SJSA1 (cell line): ENCODE measurements at regions not wholly inside any gene's neighbourhood (a gene's known extent, or its start where the extent isn't known, plus 50 kb on each side); places are given as distances from the start of the nearest gene placed in this dataset.

Experiments
- DNase-seq, 2 experiments: peaks; one replicate each; pipeline ENCODE4 v3.0.0-alpha.2; 2015 to 2020; ENCODE audit warnings: low spot score in 2 of 2, low read depth in 1 of 2
- H3K27ac ChIP-seq: fragments of 250-450 bp; sonication (Bioruptor Pico); 2 replicates; pipeline ENCODE4 v1.5.1; 2020; ENCODE audit warnings: mild to moderate bottlenecking, moderate library complexity
- H3K27me3 ChIP-seq: fragments of 250-450 bp; sonication (Bioruptor Pico); replicated peaks from 2 replicates; pipeline ENCODE4 v1.5.1; 2020; ENCODE audit warnings: mild to moderate bottlenecking, moderate library complexity
- H3K36me3 ChIP-seq: fragments of 250-450 bp; sonication (Bioruptor Pico); 2 replicates; pipeline ENCODE4 v1.5.1; 2020; ENCODE audit warnings: mild to moderate bottlenecking
- H3K4me1 ChIP-seq: fragments of 250-450 bp; sonication (Bioruptor Pico); replicated peaks from 2 replicates; pipeline ENCODE4 v1.6.1; 2021; ENCODE audit warnings: mild to moderate bottlenecking
- H3K4me3 ChIP-seq: fragments of 250-450 bp; sonication (Bioruptor Pico); 2 replicates; pipeline ENCODE4 v1.5.1; 2020; ENCODE audit warnings: mild to moderate bottlenecking
- H3K9me3 ChIP-seq: fragments of 250-450 bp; sonication (Bioruptor Pico); replicated peaks from 2 replicates; pipeline ENCODE4 v1.5.1; 2020; ENCODE audit warnings: mild to moderate bottlenecking

- no peak for DNase-seq
- H3K27me3 ChIP-seq = no peaks in the 10 kb centered on the region
- H3K9me3 ChIP-seq = no peaks in the 10 kb centered on the region
- peaks cover 18% of the 10 kb centered on the region for H3K4me1 ChIP-seq
- no peak overlapping the region for H3K27ac ChIP-seq
- no peaks in the 10 kb centered on the region for H3K36me3 ChIP-seq
- no peak overlapping the region for H3K4me3 ChIP-seq
Observed at GRCh38 chr3:94179059-94179458, 116.2 kb downstream of the NSUN3 start.

DNA sequence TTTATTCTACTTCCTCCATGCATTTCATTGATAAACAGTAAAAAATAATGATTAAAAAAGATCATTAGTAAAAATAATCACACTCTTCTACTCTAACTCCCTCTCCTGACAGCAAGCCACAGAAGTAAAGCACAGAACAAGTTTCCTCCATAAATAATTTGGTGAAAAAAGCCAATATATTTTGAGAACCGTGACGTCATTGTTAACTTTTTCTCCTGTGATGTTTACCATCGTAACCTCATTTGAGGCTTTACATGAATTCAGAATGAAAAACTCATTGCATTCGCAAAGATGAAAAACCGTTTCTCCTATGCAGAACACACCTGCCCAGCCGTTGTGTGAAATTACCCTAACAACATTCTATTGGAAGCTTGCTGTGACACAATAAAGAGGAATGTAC, 120.7 kb downstream of the NSUN3 start:
- Histone ChIP-seq H3K4me1 (peaks cover 12% of the 10 kb centered on the region), H3K27me3 (no peaks in the 10 kb centered on the region), H3K27ac (no peak overlapping the region), H3K9me3 (no peaks in the 10 kb centered on the region), H3K4me3 (no peak overlapping the region), H3K36me3 (no peaks in the 10 kb centered on the region)
- no peak for DNase-seq

DNA sequence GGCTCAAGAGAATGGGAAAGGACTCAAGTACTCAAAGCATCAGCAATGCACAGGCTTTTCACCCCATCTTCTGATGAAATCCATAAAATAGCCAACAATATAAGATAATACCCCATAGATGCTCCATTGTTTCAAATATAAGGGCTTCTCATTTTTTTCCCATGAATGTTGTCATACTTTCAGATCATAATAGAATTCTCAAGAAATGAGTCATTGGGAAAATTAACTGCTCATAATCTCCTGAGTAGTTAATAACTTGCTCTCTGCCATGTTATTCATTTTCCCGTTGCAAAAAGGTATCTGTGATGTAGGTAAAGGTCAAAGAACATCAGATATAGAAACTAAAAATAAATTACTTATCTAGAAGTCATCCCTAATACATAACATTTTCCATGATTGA, 121.9 kb downstream of the NSUN3 start:
- Histone ChIP-seq H3K27me3 (no peaks in the 10 kb centered on the region), H3K4me3 (no peak overlapping the region), H3K4me1 (peaks cover 11% of the 10 kb centered on the region), H3K36me3 (no peaks in the 10 kb centered on the region), H3K27ac (no peak overlapping the region), H3K9me3 (no peaks in the 10 kb centered on the region)
- DNase-seq = no peak

GRCh38 chr3:94185753-94186152, 122.9 kb downstream of the NSUN3 start:
- Histone ChIP-seq H3K27ac (no peak overlapping the region), H3K4me1 (peaks cover 11% of the 10 kb centered on the region), H3K36me3 (no peaks in the 10 kb centered on the region), H3K27me3 (no peaks in the 10 kb centered on the region), H3K4me3 (no peak overlapping the region), H3K9me3 (no peaks in the 10 kb centered on the region)
- no peak for DNase-seq

- Histone ChIP-seq H3K36me3 (no peaks in the 10 kb centered on the region), H3K4me3 (no peak overlapping the region), H3K4me1 (peaks cover 11% of the 10 kb centered on the region), H3K9me3 (no peaks in the 10 kb centered on the region), H3K27me3 (no peaks in the 10 kb centered on the region), H3K27ac (no peak overlapping the region)
- no peak for DNase-seq
Observed at GRCh38 chr3:94187697-94188096, 124.8 kb downstream of the NSUN3 start.

DNA sequence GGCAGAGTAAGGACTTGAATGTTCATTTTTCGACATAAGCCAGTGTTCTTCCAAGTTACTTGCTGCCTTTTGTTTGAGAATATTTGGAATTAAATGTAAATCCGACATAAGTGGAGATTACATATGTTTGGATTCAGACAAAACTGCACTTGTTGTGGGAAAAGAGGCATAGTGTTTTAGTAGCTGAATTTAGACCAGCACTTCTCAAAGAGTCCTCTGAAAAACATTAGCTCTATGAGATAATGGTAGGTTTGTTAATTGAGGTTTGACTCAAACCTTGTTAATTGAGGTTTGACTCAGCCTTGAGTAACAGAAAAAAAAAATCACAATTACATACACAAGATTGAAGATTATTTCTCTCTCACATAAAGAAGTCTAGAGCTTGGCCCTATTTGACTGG, 132.5 kb downstream of the NSUN3 start:
- DNase-seq = no peak
- Histone ChIP-seq H3K36me3 (no peaks in the 10 kb centered on the region), H3K27me3 (no peaks in the 10 kb centered on the region), H3K4me1 (no peaks in the 10 kb centered on the region), H3K9me3 (no peaks in the 10 kb centered on the region; the same call in 1 of the 2 replicates), H3K4me3 (no peak overlapping the region), H3K27ac (no peak overlapping the region)

DNA sequence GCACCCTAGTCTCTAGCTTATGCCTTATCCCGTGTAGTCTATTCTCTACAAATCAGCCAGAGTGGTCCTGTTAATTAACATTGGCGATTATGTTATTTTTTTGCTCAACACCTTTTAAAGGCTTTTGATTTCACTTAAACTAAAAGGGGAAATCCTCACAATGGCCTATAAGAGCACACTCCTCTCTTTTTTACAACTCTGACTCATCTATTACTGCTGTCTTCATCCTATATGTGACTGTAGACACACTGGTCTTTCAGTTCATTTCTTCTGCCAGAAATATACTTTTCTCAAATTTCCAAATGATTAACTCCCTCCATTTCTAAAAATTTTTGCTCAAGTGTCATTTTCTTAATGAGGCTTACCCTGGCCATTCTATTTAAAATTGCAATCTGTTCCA, 143.4 kb downstream of the NSUN3 start:
- H3K36me3 ChIP-seq = no peaks in the 10 kb centered on the region

DNA sequence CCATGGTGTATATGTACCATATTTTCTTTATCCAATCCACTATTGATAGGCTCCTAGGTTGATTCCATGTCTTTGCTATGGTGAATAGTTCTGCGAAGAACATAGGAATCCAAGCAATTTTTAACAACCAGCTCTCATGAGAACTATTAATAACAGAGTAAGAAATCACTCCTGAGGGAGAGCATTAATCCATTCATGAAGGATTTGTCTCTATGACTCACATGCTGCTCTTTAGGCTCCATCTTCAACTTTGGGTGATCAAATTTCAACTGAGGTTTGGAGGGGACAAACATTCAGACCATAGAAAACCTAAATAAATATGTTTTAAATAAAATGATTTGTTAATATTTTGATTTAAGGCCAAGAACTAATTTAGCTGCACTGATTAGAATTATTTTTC, 147.4 kb downstream of the NSUN3 start:
- Histone ChIP-seq H3K36me3 (no peaks in the 10 kb centered on the region), H3K4me1 (no peaks in the 10 kb centered on the region), H3K4me3 (no peak overlapping the region), H3K27ac (no peak overlapping the region), H3K27me3 (no peaks in the 10 kb centered on the region), H3K9me3 (no peaks in the 10 kb centered on the region)
- DNase-seq = no peak

More for the DNA sequence above, 143.4 kb downstream of the NSUN3 start:
- Histone ChIP-seq H3K9me3 (no peaks in the 10 kb centered on the region), H3K4me1 (no peaks in the 10 kb centered on the region), H3K4me3 (no peak overlapping the region), H3K27ac (no peak overlapping the region), H3K27me3 (no peaks in the 10 kb centered on the region)
- no peak for DNase-seq

DNA sequence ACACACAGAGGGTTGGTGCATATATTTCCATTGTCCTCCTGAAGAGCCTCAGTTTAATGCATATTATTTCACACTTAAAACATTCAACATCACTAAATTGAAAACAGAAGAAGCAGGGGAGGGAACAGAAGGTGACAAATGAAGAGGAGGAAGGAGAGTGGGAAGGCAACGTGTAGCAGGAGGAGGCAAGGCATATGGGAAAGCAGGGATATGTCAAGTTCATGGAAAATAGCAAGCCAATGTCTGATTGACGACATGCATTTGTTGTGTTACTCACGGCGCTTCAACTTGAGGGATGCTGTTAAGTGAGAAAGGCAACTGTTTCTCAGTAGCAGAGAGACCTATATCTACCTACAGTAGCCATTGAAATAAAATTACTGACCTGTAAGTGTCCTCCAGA, 154.5 kb downstream of the NSUN3 start:
- Histone ChIP-seq H3K4me3 (no peak overlapping the region), H3K27ac (no peak overlapping the region), H3K9me3 (no peaks in the 10 kb centered on the region), H3K27me3 (no peaks in the 10 kb centered on the region), H3K4me1 (no peaks in the 10 kb centered on the region), H3K36me3 (no peaks in the 10 kb centered on the region)
- no peak for DNase-seq

- Histone ChIP-seq H3K9me3 (no peaks in the 10 kb centered on the region), H3K4me1 (peaks cover 7% of the 10 kb centered on the region), H3K27ac (no peak overlapping the region), H3K4me3 (no peak overlapping the region), H3K27me3 (no peaks in the 10 kb centered on the region), H3K36me3 (no peaks in the 10 kb centered on the region)
- DNase-seq = no peak
Observed at GRCh38 chr3:94220426-94220825, 157.6 kb downstream of the NSUN3 start.

DNA sequence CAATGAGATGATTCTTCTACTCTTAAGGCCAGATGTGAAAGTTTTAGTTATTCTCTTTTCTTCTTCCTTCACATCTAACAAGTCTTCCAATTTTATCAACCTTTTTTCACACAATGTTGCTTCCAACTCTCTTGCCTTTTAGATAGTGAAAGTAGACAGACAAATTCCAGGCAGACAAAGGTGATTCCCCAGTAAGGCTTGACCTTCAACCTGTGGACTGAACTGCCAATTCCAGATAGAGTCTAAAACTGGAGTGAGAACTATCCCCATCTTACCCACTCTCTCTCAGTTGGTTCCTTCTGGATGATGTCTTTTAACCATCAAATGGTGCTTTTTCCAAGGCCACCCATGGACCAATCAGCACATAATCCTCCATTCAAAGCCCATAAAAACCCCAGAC, 159.0 kb downstream of the NSUN3 start:
- no peaks in the 10 kb centered on the region for H3K36me3 ChIP-seq
- H3K27ac ChIP-seq = no peak overlapping the region
- DNase-seq = no peak
- H3K4me3 ChIP-seq = no peak overlapping the region
- peaks cover 20% of the 10 kb centered on the region for H3K4me1 ChIP-seq
- no peaks in the 10 kb centered on the region for H3K9me3 ChIP-seq
- no peaks in the 10 kb centered on the region for H3K27me3 ChIP-seq

- peak overlapping the region; percentile 68 for H3K27ac ChIP-seq
- no peak overlapping the region for H3K4me3 ChIP-seq
- H3K27me3 ChIP-seq = no peaks in the 10 kb centered on the region
- DNase-seq = peak in 1 of 2 experiments; percentile 13
- peaks cover 20% of the 10 kb centered on the region for H3K4me1 ChIP-seq
- no peaks in the 10 kb centered on the region for H3K36me3 ChIP-seq
- no peaks in the 10 kb centered on the region for H3K9me3 ChIP-seq
Observed at GRCh38 chr3:94225148-94225865, 162.4 kb downstream of the NSUN3 start.

DNA sequence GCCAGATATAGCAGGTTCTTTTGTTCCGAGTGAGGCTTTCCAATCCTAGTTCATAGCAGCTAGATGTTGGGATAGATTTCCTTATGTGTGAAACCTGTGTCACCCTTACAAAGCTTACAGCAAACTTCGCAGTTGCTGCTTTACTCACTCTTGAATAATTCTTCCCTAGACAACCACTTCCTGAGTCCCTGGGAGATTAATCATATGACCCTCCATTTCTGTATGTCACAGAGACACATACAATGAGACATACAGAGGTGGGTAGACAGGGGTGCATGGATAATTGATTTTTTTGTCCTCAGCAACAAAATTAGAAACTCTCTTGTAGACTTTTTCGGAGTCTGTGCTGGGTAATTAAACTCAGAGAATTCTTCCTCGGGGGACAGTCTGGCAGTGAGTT, 163.2 kb downstream of the NSUN3 start:
- no peaks in the 10 kb centered on the region for H3K27me3 ChIP-seq
- peaks cover 20% of the 10 kb centered on the region for H3K4me1 ChIP-seq
- peak in 1 of 2 experiments; percentile 45 for DNase-seq
- no peak overlapping the region for H3K4me3 ChIP-seq
- H3K36me3 ChIP-seq = no peaks in the 10 kb centered on the region
- H3K9me3 ChIP-seq = no peaks in the 10 kb centered on the region
- H3K27ac ChIP-seq = peak overlapping the region; percentile 68

- Histone ChIP-seq H3K27ac (no peak overlapping the region), H3K4me3 (no peak overlapping the region), H3K9me3 (no peaks in the 10 kb centered on the region), H3K27me3 (no peaks in the 10 kb centered on the region), H3K36me3 (no peaks in the 10 kb centered on the region), H3K4me1 (no peaks in the 10 kb centered on the region)
- no peak for DNase-seq
Observed at GRCh38 chr3:94232921-94233320, 170.1 kb downstream of the NSUN3 start.
